ENCODE measurements at regions not wholly inside any gene's neighbourhood (a gene's known extent, or its start where the extent isn't known, plus 50 kb on each side); places are given as distances from the start of the nearest gene placed in this dataset.

DNA sequence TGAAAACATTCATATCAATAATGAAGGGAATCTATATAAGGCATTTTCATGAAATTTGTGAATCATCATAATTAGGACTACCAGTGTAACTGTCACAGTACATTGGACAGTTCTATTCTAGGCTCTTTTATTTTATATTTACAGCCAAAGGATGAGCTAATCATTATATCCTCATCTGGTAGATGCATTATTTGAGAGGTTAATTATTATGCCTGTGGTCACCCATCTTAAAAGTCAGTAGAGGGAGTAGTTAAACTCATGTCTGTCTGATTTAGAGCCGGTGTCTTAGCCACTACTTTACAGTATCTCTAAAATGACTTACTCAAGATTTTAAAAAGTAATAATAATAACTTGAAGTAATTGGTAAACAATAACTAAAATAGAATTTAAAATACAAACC lies 899.3 kb upstream of the MAP3K7 start:
- TF ChIP-seq POLR2AphosphoS5 (IDR thresholded peaks at IDR 0.05; ENCODE audit: low read depth), result no peak
- TF ChIP-seq, protein P1, sequence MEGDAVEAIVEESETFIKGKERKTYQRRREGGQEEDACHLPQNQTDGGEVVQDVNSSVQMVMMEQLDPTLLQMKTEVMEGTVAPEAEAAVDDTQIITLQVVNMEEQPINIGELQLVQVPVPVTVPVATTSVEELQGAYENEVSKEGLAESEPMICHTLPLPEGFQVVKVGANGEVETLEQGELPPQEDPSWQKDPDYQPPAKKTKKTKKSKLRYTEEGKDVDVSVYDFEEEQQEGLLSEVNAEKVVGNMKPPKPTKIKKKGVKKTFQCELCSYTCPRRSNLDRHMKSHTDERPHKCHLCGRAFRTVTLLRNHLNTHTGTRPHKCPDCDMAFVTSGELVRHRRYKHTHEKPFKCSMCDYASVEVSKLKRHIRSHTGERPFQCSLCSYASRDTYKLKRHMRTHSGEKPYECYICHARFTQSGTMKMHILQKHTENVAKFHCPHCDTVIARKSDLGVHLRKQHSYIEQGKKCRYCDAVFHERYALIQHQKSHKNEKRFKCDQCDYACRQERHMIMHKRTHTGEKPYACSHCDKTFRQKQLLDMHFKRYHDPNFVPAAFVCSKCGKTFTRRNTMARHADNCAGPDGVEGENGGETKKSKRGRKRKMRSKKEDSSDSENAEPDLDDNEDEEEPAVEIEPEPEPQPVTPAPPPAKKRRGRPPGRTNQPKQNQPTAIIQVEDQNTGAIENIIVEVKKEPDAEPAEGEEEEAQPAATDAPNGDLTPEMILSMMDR (IDR thresholded peaks at IDR 0.05; ENCODE audit: insufficient read depth, low read length), result no peak
- TF ChIP-seq, protein P2, sequence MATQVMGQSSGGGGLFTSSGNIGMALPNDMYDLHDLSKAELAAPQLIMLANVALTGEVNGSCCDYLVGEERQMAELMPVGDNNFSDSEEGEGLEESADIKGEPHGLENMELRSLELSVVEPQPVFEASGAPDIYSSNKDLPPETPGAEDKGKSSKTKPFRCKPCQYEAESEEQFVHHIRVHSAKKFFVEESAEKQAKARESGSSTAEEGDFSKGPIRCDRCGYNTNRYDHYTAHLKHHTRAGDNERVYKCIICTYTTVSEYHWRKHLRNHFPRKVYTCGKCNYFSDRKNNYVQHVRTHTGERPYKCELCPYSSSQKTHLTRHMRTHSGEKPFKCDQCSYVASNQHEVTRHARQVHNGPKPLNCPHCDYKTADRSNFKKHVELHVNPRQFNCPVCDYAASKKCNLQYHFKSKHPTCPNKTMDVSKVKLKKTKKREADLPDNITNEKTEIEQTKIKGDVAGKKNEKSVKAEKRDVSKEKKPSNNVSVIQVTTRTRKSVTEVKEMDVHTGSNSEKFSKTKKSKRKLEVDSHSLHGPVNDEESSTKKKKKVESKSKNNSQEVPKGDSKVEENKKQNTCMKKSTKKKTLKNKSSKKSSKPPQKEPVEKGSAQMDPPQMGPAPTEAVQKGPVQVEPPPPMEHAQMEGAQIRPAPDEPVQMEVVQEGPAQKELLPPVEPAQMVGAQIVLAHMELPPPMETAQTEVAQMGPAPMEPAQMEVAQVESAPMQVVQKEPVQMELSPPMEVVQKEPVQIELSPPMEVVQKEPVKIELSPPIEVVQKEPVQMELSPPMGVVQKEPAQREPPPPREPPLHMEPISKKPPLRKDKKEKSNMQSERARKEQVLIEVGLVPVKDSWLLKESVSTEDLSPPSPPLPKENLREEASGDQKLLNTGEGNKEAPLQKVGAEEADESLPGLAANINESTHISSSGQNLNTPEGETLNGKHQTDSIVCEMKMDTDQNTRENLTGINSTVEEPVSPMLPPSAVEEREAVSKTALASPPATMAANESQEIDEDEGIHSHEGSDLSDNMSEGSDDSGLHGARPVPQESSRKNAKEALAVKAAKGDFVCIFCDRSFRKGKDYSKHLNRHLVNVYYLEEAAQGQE (IDR thresholded peaks at IDR 0.05; ENCODE audit: insufficient replicate concordance, low read depth), result no peak
- TF ChIP-seq GABPA (IDR thresholded peaks at IDR 0.05; ENCODE audit: low read depth), result no peak
- no peak for TF ChIP-seq SPI1 (IDR thresholded peaks at IDR 0.05; ENCODE audit: borderline replicate concordance, low read depth)
- Histone ChIP-seq H3K27ac (replicated peaks) (no peak overlapping the region), H3K27me3 (ENCODE audit: insufficient read depth, poor library complexity, severe bottlenecking) (no peaks in the 10 kb centered on the region), H3K4me3 (replicated peaks; ENCODE audit: insufficient read depth, low read length) (no peak overlapping the region)
- DNase-seq (ENCODE audit: low read depth in 1 of 2, low spot score in 1 of 2), result no peak

DNA sequence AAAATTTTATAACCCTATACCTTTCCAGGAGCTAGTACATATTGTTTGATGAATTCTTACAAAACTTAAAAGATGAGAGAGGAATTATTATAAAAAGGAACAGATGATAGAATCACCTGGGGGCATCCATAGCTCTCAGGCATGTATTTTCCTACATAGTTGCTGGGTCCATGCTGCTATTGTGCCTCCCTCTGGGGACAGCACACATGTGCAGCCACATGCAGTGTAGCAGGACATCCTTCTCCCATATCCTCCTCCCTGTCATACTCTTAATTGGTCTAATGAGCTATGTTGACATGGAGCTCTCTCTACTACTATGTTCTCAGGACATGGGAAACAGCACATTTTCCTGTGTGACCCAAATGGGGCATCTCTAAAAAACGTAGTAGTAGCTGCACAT lies 898.2 kb upstream of the MAP3K7 start:
- Histone ChIP-seq H3K27me3 (ENCODE audit: insufficient read depth, poor library complexity, severe bottlenecking) (no peaks in the 10 kb centered on the region), H3K4me3 (replicated peaks; ENCODE audit: insufficient read depth, low read length) (no peak overlapping the region), H3K27ac (replicated peaks) (no peak overlapping the region)
- DNase-seq (ENCODE audit: low read depth in 1 of 2, low spot score in 1 of 2), result no peak
- TF ChIP-seq, protein P1 (IDR thresholded peaks at IDR 0.05; ENCODE audit: insufficient read depth, low read length), result no peak
- TF ChIP-seq, protein P2 (IDR thresholded peaks at IDR 0.05; ENCODE audit: insufficient replicate concordance, low read depth), result no peak
- TF ChIP-seq SPI1 (IDR thresholded peaks at IDR 0.05; ENCODE audit: borderline replicate concordance, low read depth) (no peak), GABPA (IDR thresholded peaks at IDR 0.05; ENCODE audit: low read depth) (no peak), POLR2AphosphoS5 (IDR thresholded peaks at IDR 0.05; ENCODE audit: low read depth) (no peak)

DNA sequence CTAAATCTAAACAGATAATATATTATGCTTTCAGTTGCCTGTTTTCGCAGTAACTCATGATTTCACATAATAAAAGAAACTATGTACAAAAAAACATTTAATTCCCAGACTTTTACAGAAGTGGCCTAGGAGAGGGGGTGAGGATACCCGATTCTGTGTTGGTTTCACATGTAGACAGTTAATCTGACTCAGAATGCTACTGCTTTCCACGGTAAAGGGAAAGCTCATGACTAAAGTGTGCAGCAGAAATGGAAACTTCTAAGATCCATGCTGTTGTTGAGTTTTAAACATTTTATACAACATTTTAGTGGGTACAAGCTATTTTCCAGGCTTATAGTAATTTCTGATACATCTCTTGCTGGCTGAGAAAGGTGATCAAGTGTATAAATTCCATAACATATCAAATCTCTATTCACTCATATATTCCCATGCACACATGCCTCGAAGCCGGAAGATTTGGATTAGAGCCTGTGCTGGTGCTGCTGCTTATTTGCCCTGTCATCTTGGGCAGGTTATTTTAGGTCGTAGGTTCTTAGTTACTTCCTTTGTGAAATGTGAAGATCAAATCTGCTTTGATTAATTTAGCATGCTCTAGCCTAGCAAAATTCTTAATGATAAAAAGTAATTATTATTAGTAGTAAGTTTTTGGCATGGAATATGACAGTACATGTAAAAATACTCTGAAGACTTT lies 896.7 kb upstream of the MAP3K7 start:
- no peaks in the 10 kb centered on the region for H3K27me3 ChIP-seq (ENCODE audit: insufficient read depth, poor library complexity, severe bottlenecking)
- no peak overlapping the region for H3K27ac ChIP-seq (replicated peaks)
- no peak overlapping the region for H3K4me3 ChIP-seq (replicated peaks; ENCODE audit: insufficient read depth, low read length)
- no peak for DNase-seq (ENCODE audit: low read depth in 1 of 2, low spot score in 1 of 2)
- TF ChIP-seq, protein P2 (IDR thresholded peaks at IDR 0.05; ENCODE audit: insufficient replicate concordance, low read depth), result no peak
- TF ChIP-seq, protein P1 (IDR thresholded peaks at IDR 0.05; ENCODE audit: insufficient read depth, low read length), result no peak
- TF ChIP-seq POLR2AphosphoS5 (IDR thresholded peaks at IDR 0.05; ENCODE audit: low read depth) (no peak), SPI1 (IDR thresholded peaks at IDR 0.05; ENCODE audit: borderline replicate concordance, low read depth) (no peak), GABPA (IDR thresholded peaks at IDR 0.05; ENCODE audit: low read depth) (no peak)
